ENCODE measurements at regions not wholly inside any gene's neighbourhood (a gene's known extent, or its start where the extent isn't known, plus 50 kb on each side); places are given as distances from the start of the nearest gene placed in this dataset.

DNA sequence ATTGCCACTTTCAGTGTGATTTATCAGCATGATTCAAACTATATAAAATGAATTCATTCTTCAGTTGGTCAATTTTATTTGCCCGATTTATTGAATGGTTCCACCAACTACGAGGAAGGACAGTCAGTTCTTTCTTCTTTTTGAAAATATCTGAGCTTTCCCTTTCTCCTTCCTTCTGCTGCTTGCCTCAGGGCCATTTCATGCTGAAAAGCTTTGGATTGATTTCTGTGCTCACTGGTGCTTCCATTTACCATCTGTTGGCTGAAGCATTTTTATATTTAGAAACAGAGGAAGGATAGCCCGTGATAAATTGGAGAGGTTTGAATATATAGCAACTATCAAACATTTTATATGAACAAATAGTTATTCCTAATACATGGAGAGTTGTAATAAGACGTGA, 68.9 kb upstream of the ADAMTS5 start:
- no peak for ATAC-seq
- H3K4me2 ChIP-seq, result no peak overlapping the region
- H3K27ac Mint-ChIP-seq, result no peak overlapping the region

DNA sequence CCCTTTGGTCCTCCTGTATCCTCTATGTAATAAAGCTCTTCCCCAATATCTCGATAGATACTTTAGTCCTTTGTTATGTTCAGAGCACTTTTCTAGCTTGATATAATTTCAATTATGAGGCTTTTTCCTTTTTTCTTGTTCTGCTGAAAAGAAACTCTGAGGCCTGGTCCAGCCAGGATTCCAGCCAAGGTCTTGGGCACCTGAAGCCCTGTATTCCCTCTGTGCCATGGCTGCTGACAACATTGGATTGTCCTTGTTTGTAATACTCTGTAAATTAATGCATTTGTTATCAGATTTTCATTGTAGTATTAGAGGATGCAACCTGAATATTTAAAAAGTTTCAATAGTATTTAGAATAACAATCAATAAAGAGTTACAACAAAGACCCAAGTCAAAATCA, 67.9 kb upstream of the ADAMTS5 start:
- H3K36me3 Mint-ChIP-seq (ENCODE audit: low read depth), result no peaks in the 10 kb centered on the region
- Histone ChIP-seq H3K27me3 (ENCODE audit: insufficient read depth) (no peaks in the 10 kb centered on the region), H3K36me3 (ENCODE audit: insufficient read depth) (no peaks in the 10 kb centered on the region), H3K4me2 (no peak overlapping the region), H2AFZ (no peak overlapping the region), H3K9me2 (ENCODE audit: insufficient read depth) (no peaks in the 10 kb centered on the region), H3K27ac (ENCODE audit: low read depth) (no peak overlapping the region), H3K4me1 (ENCODE audit: insufficient read depth) (no peaks in the 10 kb centered on the region), H3F3A (replicated peaks; ENCODE audit: low read depth) (no peaks in the 10 kb centered on the region), H3K79me2 (replicated peaks; ENCODE audit: insufficient read depth) (no peaks in the 10 kb centered on the region), H3K4me3 (no peak overlapping the region), H4K20me1 (replicated peaks; ENCODE audit: insufficient read depth) (no peaks in the 10 kb centered on the region)
- no peaks in the 10 kb centered on the region for H3K27me3 Mint-ChIP-seq (ENCODE audit: insufficient read depth, low read depth, poor library complexity)
- no peaks in the 10 kb centered on the region for H3K9me3 Mint-ChIP-seq
- ATAC-seq (no peak), DNase-seq (ENCODE audit: low spot score) (no peak)
- no peak for TF ChIP-seq ZNF114 (CRISPR knock-in tag; IDR thresholded peaks at IDR 0.05)
- no peak overlapping the region for H3K27ac Mint-ChIP-seq
- 0 out of 3 replicates have a peak, but pooled peaks cover 2% of the 10 kb centered on the region for H3K4me1 Mint-ChIP-seq
- H3K4me3 Mint-ChIP-seq, result no peak overlapping the region

More for the DNA sequence above, 68.9 kb upstream of the ADAMTS5 start:
- TF ChIP-seq, protein P1, sequence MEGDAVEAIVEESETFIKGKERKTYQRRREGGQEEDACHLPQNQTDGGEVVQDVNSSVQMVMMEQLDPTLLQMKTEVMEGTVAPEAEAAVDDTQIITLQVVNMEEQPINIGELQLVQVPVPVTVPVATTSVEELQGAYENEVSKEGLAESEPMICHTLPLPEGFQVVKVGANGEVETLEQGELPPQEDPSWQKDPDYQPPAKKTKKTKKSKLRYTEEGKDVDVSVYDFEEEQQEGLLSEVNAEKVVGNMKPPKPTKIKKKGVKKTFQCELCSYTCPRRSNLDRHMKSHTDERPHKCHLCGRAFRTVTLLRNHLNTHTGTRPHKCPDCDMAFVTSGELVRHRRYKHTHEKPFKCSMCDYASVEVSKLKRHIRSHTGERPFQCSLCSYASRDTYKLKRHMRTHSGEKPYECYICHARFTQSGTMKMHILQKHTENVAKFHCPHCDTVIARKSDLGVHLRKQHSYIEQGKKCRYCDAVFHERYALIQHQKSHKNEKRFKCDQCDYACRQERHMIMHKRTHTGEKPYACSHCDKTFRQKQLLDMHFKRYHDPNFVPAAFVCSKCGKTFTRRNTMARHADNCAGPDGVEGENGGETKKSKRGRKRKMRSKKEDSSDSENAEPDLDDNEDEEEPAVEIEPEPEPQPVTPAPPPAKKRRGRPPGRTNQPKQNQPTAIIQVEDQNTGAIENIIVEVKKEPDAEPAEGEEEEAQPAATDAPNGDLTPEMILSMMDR (conservative IDR thresholded peaks at IDR 0.05; ENCODE audit: low read depth in 2 of 2), result no peak
- TF ChIP-seq NANOG (IDR thresholded peaks at IDR 0.05; ENCODE audit: borderline replicate concordance), result no peak
- TF ChIP-seq, protein P2, sequence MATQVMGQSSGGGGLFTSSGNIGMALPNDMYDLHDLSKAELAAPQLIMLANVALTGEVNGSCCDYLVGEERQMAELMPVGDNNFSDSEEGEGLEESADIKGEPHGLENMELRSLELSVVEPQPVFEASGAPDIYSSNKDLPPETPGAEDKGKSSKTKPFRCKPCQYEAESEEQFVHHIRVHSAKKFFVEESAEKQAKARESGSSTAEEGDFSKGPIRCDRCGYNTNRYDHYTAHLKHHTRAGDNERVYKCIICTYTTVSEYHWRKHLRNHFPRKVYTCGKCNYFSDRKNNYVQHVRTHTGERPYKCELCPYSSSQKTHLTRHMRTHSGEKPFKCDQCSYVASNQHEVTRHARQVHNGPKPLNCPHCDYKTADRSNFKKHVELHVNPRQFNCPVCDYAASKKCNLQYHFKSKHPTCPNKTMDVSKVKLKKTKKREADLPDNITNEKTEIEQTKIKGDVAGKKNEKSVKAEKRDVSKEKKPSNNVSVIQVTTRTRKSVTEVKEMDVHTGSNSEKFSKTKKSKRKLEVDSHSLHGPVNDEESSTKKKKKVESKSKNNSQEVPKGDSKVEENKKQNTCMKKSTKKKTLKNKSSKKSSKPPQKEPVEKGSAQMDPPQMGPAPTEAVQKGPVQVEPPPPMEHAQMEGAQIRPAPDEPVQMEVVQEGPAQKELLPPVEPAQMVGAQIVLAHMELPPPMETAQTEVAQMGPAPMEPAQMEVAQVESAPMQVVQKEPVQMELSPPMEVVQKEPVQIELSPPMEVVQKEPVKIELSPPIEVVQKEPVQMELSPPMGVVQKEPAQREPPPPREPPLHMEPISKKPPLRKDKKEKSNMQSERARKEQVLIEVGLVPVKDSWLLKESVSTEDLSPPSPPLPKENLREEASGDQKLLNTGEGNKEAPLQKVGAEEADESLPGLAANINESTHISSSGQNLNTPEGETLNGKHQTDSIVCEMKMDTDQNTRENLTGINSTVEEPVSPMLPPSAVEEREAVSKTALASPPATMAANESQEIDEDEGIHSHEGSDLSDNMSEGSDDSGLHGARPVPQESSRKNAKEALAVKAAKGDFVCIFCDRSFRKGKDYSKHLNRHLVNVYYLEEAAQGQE (IDR thresholded peaks at IDR 0.05; ENCODE audit: unreplicated experiment), result no peak
- no peak for TF ChIP-seq EZH2 (IDR thresholded peaks at IDR 0.05; ENCODE audit: low read depth, unreplicated experiment)
- TF ChIP-seq POLR2AphosphoS5 (IDR thresholded peaks at IDR 0.05; ENCODE audit: low read depth), result no peak
- Histone ChIP-seq H3K9me2 (ENCODE audit: insufficient read depth) (no peaks in the 10 kb centered on the region), H3K36me3 (ENCODE audit: insufficient read depth) (no peaks in the 10 kb centered on the region), H3K4me1 (ENCODE audit: insufficient read depth) (no peaks in the 10 kb centered on the region), H3K27ac (ENCODE audit: low read depth) (no peak overlapping the region), H2AFZ (no peak overlapping the region), H3K27me3 (ENCODE audit: insufficient read depth) (no peaks in the 10 kb centered on the region), H3F3A (replicated peaks; ENCODE audit: low read depth) (no peaks in the 10 kb centered on the region), H3K4me3 (no peak overlapping the region), H4K20me1 (replicated peaks; ENCODE audit: insufficient read depth) (no peaks in the 10 kb centered on the region), H3K79me2 (replicated peaks; ENCODE audit: insufficient read depth) (no peaks in the 10 kb centered on the region)
- Mint-ChIP-seq H3K4me3 (no peak overlapping the region), H3K27me3 (ENCODE audit: insufficient read depth, low read depth, poor library complexity) (no peaks in the 10 kb centered on the region), H3K36me3 (ENCODE audit: low read depth) (no peaks in the 10 kb centered on the region), H3K4me1 (peaks cover 4% of the 10 kb centered on the region; the same call in 1 of the 3 replicates), H3K9me3 (no peaks in the 10 kb centered on the region)
- no peak for DNase-seq (ENCODE audit: low spot score)

All from GM23338 (cell line).